Putamen (tissue), 1 donor: ENCODE measurements at regions not wholly inside any gene's neighbourhood (a gene's known extent, or its start where the extent isn't known, plus 50 kb on each side); places are given as distances from the start of the nearest gene placed in this dataset.
A peak's percentile ranks its signal among the peaks of the same experiment; 100 is the strongest.
"Not testable (repeated sequence)": the region's sequence is repeated elsewhere in the genome, so short reads cannot be mapped to it uniquely, and the experiment has no call there.

Source experiments
- DNase-seq: peaks from one replicate; pipeline ENCODE4 v3.0.0-alpha.2; 2016; ENCODE audit warnings: low spot score

- no peak for DNase-seq
Measured at GRCh38 chr6:167547328-167547692, 222.4 kb downstream of the TTLL2 start.

- no peak for DNase-seq
Measured at GRCh38 chr6:167547751-167548150, 222.9 kb downstream of the TTLL2 start.

GRCh38 chr6:167548451-167548850 is 223.6 kb downstream of the TTLL2 start:
- DNase-seq = no peak

- peak; percentile 60 for DNase-seq
Measured at GRCh38 chr6:167549213-167549612, 224.3 kb downstream of the TTLL2 start.

- DNase-seq = peak; percentile 74
Measured at GRCh38 chr6:167550941-167551627, 226.2 kb downstream of the TTLL2 start.

- DNase-seq = no peak
Measured at GRCh38 chr6:167551628-167552257, 226.9 kb downstream of the TTLL2 start.

- DNase-seq = no peak
Measured at GRCh38 chr6:167552258-167552630, 227.4 kb downstream of the TTLL2 start.

- no peak for DNase-seq
Measured at GRCh38 chr6:167552961-167553735, 228.3 kb downstream of the TTLL2 start.

- no peak for DNase-seq
Measured at GRCh38 chr6:167553736-167554119, 228.8 kb downstream of the TTLL2 start.

GRCh38 chr6:167554854-167555253 is 230.0 kb downstream of the TTLL2 start:
- DNase-seq = no peak

- no peak for DNase-seq
Measured at GRCh38 chr6:167555836-167556235, 230.9 kb downstream of the TTLL2 start.

GRCh38 chr6:167557675-167558074 is 232.8 kb downstream of the TTLL2 start:
- no peak for DNase-seq

- DNase-seq = peak; percentile 55
Measured at GRCh38 chr6:167558246-167559177, 233.6 kb downstream of the TTLL2 start.

GRCh38 chr6:167559675-167560479 is 235.0 kb downstream of the TTLL2 start:
- no peak for DNase-seq

GRCh38 chr6:167560673-167561569 is 236.0 kb downstream of the TTLL2 start:
- no peak for DNase-seq

- DNase-seq = not testable (repeated sequence)
Measured at GRCh38 chr6:167562862-167563261, 238.0 kb downstream of the TTLL2 start.

- no peak for DNase-seq
Measured at GRCh38 chr6:167564416-167565250, 239.7 kb downstream of the TTLL2 start.

GRCh38 chr6:167565388-167565787 is 240.5 kb downstream of the TTLL2 start:
- no peak for DNase-seq

GRCh38 chr6:167565884-167566599 is 241.2 kb downstream of the TTLL2 start:
- DNase-seq = no peak
